Esophagus muscularis mucosa (tissue), 4 donors: ENCODE measurements at regions not wholly inside any gene's neighbourhood (a gene's known extent, or its start where the extent isn't known, plus 50 kb on each side); places are given as distances from the start of the nearest gene placed in this dataset.

Experiments used
- DNase-seq: peaks from one replicate; pipeline ENCODE4 v3.0.0-alpha.2; 2017; ENCODE audit errors: extremely low spot score
- H3K27ac ChIP-seq, 4 donors: fragments of 200-600 bp; sonication (generic); replicated peaks in 1 of 4; 1 replicate in 3 of 4; 2 replicates in 1 of 4; pipeline ENCODE4 v1.5.1; 2016 to 2019; ENCODE audit warnings: mild to moderate bottlenecking in 1 of 4
- H3K27me3 ChIP-seq, 4 donors: fragments of 200-600 bp; sonication (generic); one replicate each; pipeline versions ENCODE4 v1.5.1 to v1.6.0; 2016 to 2019
- H3K36me3 ChIP-seq, 4 donors: fragments of 200-600 bp; sonication (generic); one replicate each; pipeline ENCODE4 v1.5.1; 2016 to 2019
- H3K4me1 ChIP-seq, 4 donors: fragments of 200-600 bp; sonication (generic); one replicate each; pipeline ENCODE4 v1.5.1; 2016 to 2019
- H3K4me3 ChIP-seq, 4 donors: fragments of 200-600 bp; sonication (generic); 1 replicate in 2 of 4; 2 replicates in 2 of 4; pipeline ENCODE4 v1.5.1; 2016 to 2019; ENCODE audit warnings: mild to moderate bottlenecking in 4 of 4, moderate library complexity in 1 of 4
- H3K9me3 ChIP-seq, 4 donors: fragments of 200-600 bp; sonication (generic); 1 replicate in 3 of 4; 2 replicates in 1 of 4; pipeline ENCODE4 v1.5.1; 2016 to 2019
- EP300 ChIP-seq: sonication (generic); formaldehyde crosslinking; IDR thresholded peaks from one replicate; pipeline ENCODE4 v1.6.1; 2017; ENCODE audit warnings: antibody characterized with exemption
- POLR2A ChIP-seq: fragments of 450-650 bp; IDR thresholded peaks from one replicate; pipeline ENCODE4 v1.6.1; 2017; ENCODE audit warnings: antibody characterized with exemption, moderate library complexity, mild to moderate bottlenecking, low read depth
- POLR2AphosphoS5 ChIP-seq, 2 donors: sonication (generic); formaldehyde crosslinking; IDR thresholded peaks; one replicate each; pipeline ENCODE4 v1.6.1; 2017; ENCODE audit warnings: antibody characterized with exemption in 2 of 2
- WGBS: methylation state at CpG from one replicate; pipeline ENCODE4 v1.1.5; 2018; 5-methylcytosine and 5-hydroxymethylcytosine counted together
- intact Hi-C: fragments of 100-400 bp; cut with DNase I; formaldehyde crosslinking; loops from one replicate; pipeline ENCODE4 v1.15.1; 2023
- TF ChIP-seq, protein P1 (sequence below), 3 experiments: fragments of 200-600 bp in 2 of 3; fragments of 450-650 bp in 1 of 3; sonication (generic) in 2 of 3; IDR thresholded peaks; one replicate each; pipeline ENCODE4 v1.5.1; 2017 to 2019; ENCODE audit warnings: antibody characterized with exemption in 3 of 3, mild to moderate bottlenecking in 2 of 3, moderate library complexity in 1 of 3

DNA sequence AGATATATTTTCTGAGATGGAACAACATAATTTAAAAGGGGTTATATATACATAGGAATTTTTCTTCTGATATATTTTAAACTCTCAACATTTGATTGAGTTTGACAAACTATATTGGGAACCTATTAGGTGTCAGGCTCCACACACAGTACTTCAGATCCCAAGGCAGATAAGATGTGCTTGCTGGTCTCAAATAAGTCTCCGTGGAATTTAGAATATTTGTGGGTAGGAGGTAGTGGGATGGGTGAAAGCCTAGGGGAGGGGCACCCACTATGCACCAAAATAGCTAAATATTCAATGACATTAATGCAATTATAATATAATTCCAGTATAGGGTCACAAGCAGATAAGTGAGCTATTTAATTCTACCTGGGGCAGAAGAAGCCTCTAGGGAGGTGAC, 81.5 kb downstream of the ARL4A start:
- Histone ChIP-seq H3K36me3 (no peaks in the 10 kb centered on the region), H3K9me3 (no peaks in the 10 kb centered on the region), H3K4me3 (no peak overlapping the region), H3K27me3 (no peaks in the 10 kb centered on the region), H3K4me1 (peaks cover 11 to 30% (median 30%) of the 10 kb centered on the region in 4 donors), H3K27ac (no peak overlapping the region)
- no peak for DNase-seq
- intact Hi-C loops: no loop called here
- no peak for TF ChIP-seq EP300
- TF ChIP-seq, protein P1, sequence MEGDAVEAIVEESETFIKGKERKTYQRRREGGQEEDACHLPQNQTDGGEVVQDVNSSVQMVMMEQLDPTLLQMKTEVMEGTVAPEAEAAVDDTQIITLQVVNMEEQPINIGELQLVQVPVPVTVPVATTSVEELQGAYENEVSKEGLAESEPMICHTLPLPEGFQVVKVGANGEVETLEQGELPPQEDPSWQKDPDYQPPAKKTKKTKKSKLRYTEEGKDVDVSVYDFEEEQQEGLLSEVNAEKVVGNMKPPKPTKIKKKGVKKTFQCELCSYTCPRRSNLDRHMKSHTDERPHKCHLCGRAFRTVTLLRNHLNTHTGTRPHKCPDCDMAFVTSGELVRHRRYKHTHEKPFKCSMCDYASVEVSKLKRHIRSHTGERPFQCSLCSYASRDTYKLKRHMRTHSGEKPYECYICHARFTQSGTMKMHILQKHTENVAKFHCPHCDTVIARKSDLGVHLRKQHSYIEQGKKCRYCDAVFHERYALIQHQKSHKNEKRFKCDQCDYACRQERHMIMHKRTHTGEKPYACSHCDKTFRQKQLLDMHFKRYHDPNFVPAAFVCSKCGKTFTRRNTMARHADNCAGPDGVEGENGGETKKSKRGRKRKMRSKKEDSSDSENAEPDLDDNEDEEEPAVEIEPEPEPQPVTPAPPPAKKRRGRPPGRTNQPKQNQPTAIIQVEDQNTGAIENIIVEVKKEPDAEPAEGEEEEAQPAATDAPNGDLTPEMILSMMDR (IDR thresholded peaks at IDR 0.05): no peak
- TF ChIP-seq POLR2A: no peak
- no peak for TF ChIP-seq POLR2AphosphoS5 (IDR thresholded peaks at IDR 0.05)
- 64% methylated on average over 1 of the region's 1 CpG for WGBS

DNA sequence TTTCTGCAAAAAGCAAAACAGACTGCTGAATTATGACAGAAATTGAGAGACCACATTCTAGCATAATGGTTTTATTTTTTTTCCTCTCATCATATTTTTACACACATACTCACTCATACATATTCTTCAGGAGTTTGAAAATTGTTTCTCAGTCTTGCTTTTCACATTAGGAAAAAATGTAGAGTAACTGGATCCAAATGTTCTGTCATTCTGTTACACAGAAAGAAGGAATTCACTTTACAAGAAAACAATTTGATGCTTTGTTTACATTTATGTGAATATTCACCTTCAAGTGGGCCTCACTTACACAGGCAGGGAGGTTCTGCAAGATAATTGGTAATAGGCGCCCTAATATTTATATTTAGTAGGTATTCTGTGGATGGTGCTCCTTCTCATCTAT, 82.0 kb downstream of the ARL4A start:
- H3K4me3 ChIP-seq: no peak overlapping the region
- DNase-seq: no peak
- 88% methylated on average over 1 of the region's 1 CpG for WGBS
- H3K27ac ChIP-seq: no peak overlapping the region
- H3K4me1 ChIP-seq: peaks cover 11 to 30% (median 30%) of the 10 kb centered on the region in 4 donors
- no peaks in the 10 kb centered on the region for H3K36me3 ChIP-seq
- no peak for TF ChIP-seq EP300
- no peak for TF ChIP-seq POLR2AphosphoS5 (IDR thresholded peaks at IDR 0.05)
- no peak for TF ChIP-seq POLR2A
- TF ChIP-seq, protein P1 (IDR thresholded peaks at IDR 0.05): no peak
- H3K27me3 ChIP-seq: no peaks in the 10 kb centered on the region
- intact Hi-C loops: no loop called here
- no peaks in the 10 kb centered on the region for H3K9me3 ChIP-seq

DNA sequence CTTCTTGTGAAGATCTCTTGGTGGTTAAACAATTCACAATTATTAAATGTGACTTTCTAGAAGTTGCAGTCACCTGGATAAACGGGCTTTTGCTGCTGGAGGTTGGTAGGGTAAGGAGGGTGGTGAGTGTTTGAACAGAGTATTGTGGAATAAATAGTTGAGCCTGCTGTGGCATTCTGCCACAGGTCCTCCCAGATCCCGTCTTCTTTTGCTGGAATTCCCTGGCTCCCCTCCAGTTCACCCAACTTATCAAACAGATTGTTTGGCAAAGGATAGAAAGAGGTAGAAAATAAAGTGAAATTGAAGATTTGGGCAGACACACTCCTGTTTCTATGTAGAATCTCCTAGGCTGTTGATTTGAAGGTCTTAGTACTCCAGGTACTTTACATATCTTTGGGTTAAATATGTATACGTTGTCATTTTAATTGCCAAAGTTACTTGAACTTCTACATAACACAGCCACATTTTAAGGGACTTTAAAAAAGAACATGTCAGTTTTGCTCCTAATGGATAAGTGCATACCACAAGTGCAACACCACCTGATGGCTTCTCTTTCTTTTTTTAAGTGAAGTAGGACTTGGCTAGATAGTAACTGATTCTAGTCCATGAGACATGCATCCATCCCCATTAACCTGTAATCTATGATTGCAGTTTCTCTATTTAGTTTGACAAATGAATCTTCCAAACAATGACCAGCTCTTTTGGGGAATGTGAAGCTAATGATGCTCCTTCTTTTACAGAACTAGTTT, 83.0 kb downstream of the ARL4A start:
- DNase-seq: no peak
- Histone ChIP-seq H3K27ac (no peak overlapping the region), H3K9me3 (no peaks in the 10 kb centered on the region), H3K4me1 (peaks cover 11 to 30% (median 30%) of the 10 kb centered on the region in 4 donors), H3K27me3 (no peaks in the 10 kb centered on the region), H3K4me3 (no peak overlapping the region), H3K36me3 (no peaks in the 10 kb centered on the region)
- 28% methylated on average over 3 of the region's 3 CpGs for WGBS
- intact Hi-C loops: no loop called here
- TF ChIP-seq POLR2AphosphoS5 (IDR thresholded peaks at IDR 0.05) (no peak), EP300 (no peak), POLR2A (no peak)
- TF ChIP-seq, protein P1 (IDR thresholded peaks at IDR 0.05): no peak

DNA sequence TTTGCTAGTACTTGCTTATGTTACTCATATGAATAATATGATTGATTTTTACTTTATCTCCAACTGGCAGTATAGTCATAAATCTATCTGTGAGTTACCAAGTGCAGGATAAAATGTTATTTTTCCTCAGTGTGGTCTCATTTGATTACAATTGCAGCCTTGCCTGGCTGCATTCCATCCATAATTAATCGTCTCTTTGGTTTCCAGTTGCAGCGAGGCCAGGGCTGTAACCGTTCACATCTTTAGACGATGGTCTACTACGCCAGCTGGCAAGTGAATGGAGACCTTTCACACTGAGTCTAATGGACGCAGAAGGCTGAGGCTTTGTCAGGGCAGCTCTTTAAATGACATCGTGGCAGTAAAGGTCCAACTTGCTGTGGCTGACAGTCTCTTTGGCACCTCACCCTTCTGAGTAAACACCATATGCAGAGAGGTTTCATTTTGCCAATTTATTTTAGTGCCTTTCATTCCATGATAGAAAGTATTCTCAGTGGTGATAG, 84.0 kb downstream of the ARL4A start:
- intact Hi-C loops: no loop called here
- peaks cover 11 to 30% (median 30%) of the 10 kb centered on the region in 4 donors for H3K4me1 ChIP-seq

More for the DNA sequence above, 84.0 kb downstream of the ARL4A start:
- TF ChIP-seq EP300 (no peak), POLR2A (no peak), POLR2AphosphoS5 (IDR thresholded peaks at IDR 0.05) (no peak)
- TF ChIP-seq, protein P1 (IDR thresholded peaks at IDR 0.05): no peak
- 11% methylated on average over 7 of the region's 7 CpGs for WGBS
- Histone ChIP-seq H3K4me3 (peak overlapping the region; percentile 4 to 29 (median 12)), H3K36me3 (no peaks in the 10 kb centered on the region), H3K27ac (peak overlapping the region in 3 of 4 donors; percentile 1 to 34 (median 23)), H3K27me3 (no peaks in the 10 kb centered on the region), H3K9me3 (no peaks in the 10 kb centered on the region)
- DNase-seq: no peak
